ENCODE measurements at regions not wholly inside any gene's neighbourhood (a gene's known extent, or its start where the extent isn't known, plus 50 kb on each side); places are given as distances from the start of the nearest gene placed in this dataset.
A peak's percentile ranks its signal among the peaks of the same experiment; 100 is the strongest.

GRCh38 chr17:72592242-72592966, 471.6 kb downstream of the SOX9 start:
- DNase-seq (ENCODE audit: low read depth in 3 of 3, low spot score in 1 of 3) = peak; percentile 14 to 31 (median 20)

- no peak for DNase-seq (ENCODE audit: low read depth in 3 of 3, low spot score in 1 of 3)
Measured at GRCh38 chr17:72592967-72593325, 472.1 kb downstream of the SOX9 start.

GRCh38 chr17:72594248-72594647, 473.4 kb downstream of the SOX9 start:
- no peak for DNase-seq (ENCODE audit: low read depth in 3 of 3, low spot score in 1 of 3)
